ENCODE measurements at regions not wholly inside any gene's neighbourhood (a gene's known extent, or its start where the extent isn't known, plus 50 kb on each side); places are given as distances from the start of the nearest gene placed in this dataset.
A peak's percentile ranks its signal among the peaks of the same experiment; 100 is the strongest.

DNA sequence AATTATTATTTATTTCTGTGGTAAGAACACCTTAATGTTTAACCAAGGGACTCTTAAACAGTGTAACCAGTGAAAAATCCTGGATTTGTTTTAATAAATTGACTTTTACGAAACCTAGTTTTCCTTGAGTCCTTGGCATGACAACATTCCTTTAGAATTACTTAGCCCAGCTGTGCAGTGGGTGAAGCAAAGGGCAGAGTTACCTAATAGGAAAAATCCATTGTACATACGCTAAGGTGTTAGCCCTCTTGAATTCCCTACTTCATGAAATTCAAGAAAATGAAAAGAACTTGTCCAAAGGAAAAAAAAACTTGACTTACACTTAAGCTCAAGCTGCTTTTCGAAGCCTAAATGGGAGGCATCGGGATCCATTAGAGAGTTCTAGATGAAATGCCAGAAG is 852.0 kb upstream of the ADAMTS5 start:
- WGBS, 3 donors: 54 to 67% (median 65%) methylated on average over 4 of the region's 4 CpGs
- H3K4me1 ChIP-seq (ENCODE audit: insufficient read depth): no peaks in the 10 kb centered on the region
- no peak for DNase-seq
- no peak overlapping the region for H3K4me3 ChIP-seq
- peak overlapping the region in 1 of 2 donors; percentile 8 for H3K27ac ChIP-seq
- H3K27me3 ChIP-seq: no peaks in the 10 kb centered on the region
- H3K9me3 ChIP-seq: no peaks in the 10 kb centered on the region
- no peaks in the 10 kb centered on the region for H3K36me3 ChIP-seq
- intact Hi-C loops (cut with DNase I): no loop called here
- TF ChIP-seq, protein P1, sequence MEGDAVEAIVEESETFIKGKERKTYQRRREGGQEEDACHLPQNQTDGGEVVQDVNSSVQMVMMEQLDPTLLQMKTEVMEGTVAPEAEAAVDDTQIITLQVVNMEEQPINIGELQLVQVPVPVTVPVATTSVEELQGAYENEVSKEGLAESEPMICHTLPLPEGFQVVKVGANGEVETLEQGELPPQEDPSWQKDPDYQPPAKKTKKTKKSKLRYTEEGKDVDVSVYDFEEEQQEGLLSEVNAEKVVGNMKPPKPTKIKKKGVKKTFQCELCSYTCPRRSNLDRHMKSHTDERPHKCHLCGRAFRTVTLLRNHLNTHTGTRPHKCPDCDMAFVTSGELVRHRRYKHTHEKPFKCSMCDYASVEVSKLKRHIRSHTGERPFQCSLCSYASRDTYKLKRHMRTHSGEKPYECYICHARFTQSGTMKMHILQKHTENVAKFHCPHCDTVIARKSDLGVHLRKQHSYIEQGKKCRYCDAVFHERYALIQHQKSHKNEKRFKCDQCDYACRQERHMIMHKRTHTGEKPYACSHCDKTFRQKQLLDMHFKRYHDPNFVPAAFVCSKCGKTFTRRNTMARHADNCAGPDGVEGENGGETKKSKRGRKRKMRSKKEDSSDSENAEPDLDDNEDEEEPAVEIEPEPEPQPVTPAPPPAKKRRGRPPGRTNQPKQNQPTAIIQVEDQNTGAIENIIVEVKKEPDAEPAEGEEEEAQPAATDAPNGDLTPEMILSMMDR (IDR thresholded peaks at IDR 0.05): no peak
- TF ChIP-seq EP300 (IDR thresholded peaks at IDR 0.05): no peak
- TF ChIP-seq POLR2A (IDR thresholded peaks at IDR 0.05): no peak

DNA sequence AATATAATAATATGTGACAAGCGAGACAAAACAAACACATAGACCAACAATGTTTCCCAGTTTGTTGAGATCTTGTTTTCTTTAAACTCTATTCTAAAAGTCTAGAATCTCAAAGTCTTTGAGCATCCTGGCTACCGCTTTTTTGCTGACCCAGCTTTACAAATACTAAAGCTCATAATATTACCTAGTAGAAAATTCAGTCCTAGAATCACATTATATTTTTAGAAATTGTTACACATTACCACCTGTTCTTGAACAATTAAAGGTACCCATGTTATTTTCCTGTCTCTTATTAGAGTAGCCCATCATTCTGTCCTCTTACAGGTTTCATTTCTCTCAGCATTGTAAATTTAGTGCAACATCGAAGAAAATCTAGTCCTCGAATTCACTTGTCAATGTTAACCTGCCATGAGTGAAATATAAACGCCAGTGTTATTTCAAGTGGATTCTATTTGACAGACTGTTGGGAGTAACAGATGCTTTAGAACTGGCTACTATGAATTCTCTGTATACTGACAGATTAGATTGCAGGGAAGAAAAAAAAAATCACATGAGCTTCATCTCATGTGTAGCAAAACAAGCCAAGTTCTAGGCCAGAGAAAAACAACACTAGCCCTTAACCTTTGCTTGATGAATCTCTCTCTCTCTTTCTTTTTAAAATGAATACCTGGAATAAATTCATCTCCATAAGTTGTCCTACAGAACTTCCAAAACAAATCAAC is 851.2 kb upstream of the ADAMTS5 start:
- no peak overlapping the region for H3K4me3 ChIP-seq
- no peak overlapping the region for H3K27ac ChIP-seq
- no peaks in the 10 kb centered on the region for H3K36me3 ChIP-seq
- H3K9me3 ChIP-seq: no peaks in the 10 kb centered on the region
- no peak for DNase-seq
- no peaks in the 10 kb centered on the region for H3K27me3 ChIP-seq
- 62 to 71% (median 66%) methylated on average over 5 of the region's 5 CpGs for WGBS, 3 donors
- H3K4me1 ChIP-seq (ENCODE audit: insufficient read depth): no peaks in the 10 kb centered on the region
- intact Hi-C loops (cut with DNase I): no loop called here
- TF ChIP-seq, protein P1 (IDR thresholded peaks at IDR 0.05): no peak
- no peak for TF ChIP-seq EP300 (IDR thresholded peaks at IDR 0.05)

DNA sequence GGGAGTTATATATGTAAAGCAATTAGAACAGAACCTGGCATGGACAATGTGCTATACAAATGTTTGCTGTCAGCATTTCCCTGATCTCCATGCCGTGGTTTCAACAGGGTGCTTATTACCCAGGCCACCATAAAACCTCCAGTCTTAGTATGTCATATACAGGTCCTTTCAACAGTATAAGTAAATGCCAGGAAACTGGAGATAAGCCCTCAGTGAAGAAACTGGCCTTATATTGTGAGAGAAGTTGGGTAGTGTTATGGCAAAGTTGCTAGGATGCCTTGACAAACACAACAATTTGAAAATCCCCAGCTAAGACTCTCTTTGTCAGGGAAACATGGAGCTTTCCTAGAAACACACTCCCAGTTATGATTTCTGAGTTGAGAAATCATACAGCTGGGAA is 850.2 kb upstream of the ADAMTS5 start:
- H3K36me3 ChIP-seq: no peaks in the 10 kb centered on the region
- no peaks in the 10 kb centered on the region for H3K4me1 ChIP-seq (ENCODE audit: insufficient read depth)
- no peaks in the 10 kb centered on the region for H3K27me3 ChIP-seq
- intact Hi-C loops (cut with DNase I): no loop called here
- no peaks in the 10 kb centered on the region for H3K9me3 ChIP-seq
- 55 to 88% (median 82%) methylated on average over 1 of the region's 1 CpG for WGBS, 3 donors
- DNase-seq: no peak
- H3K4me3 ChIP-seq: no peak overlapping the region
- TF ChIP-seq, protein P1 (IDR thresholded peaks at IDR 0.05): no peak
- TF ChIP-seq POLR2A (IDR thresholded peaks at IDR 0.05) (no peak), EP300 (IDR thresholded peaks at IDR 0.05) (no peak)
- no peak overlapping the region for H3K27ac ChIP-seq

DNA sequence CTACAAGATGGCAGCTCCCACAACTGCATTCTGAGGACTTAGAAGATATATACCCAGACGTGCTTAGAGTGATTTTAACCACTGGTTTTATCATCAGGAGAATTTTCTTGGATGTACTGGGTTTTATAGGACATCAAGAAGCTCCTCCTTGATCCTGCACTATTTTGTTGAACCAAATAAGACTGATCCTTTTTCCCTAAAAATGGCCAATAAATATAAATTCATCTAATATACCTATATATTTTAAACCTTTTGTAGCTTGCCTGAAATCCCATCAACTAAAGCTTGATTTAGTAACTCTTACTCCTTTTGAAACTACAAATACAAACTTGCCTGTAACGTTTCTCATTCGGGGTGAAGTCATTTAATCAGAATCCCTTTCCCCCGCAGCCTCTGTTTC is 849.4 kb upstream of the ADAMTS5 start:
- Histone ChIP-seq H3K27ac (no peak overlapping the region), H3K36me3 (no peaks in the 10 kb centered on the region), H3K9me3 (no peaks in the 10 kb centered on the region), H3K4me3 (no peak overlapping the region), H3K27me3 (no peaks in the 10 kb centered on the region), H3K4me1 (ENCODE audit: insufficient read depth) (no peaks in the 10 kb centered on the region)
- no peak for DNase-seq
- no peak for TF ChIP-seq EP300 (IDR thresholded peaks at IDR 0.05)
- TF ChIP-seq, protein P1 (IDR thresholded peaks at IDR 0.05): no peak
- no peak for TF ChIP-seq POLR2A (IDR thresholded peaks at IDR 0.05)
- intact Hi-C loops (cut with DNase I): no loop called here
- WGBS, 3 donors: 77 to 81% (median 79%) methylated on average over 4 of the region's 4 CpGs
